ENCODE measurements at regions not wholly inside any gene's neighbourhood (a gene's known extent, or its start where the extent isn't known, plus 50 kb on each side); places are given as distances from the start of the nearest gene placed in this dataset.
"Not testable (repeated sequence)": the region's sequence is repeated elsewhere in the genome, so short reads cannot be mapped to it uniquely, and the experiment has no call there.

GRCh38 chr13:44750630-44751029, 174.5 kb upstream of the TSC22D1 start:
- no peaks in the 10 kb centered on the region for H3K4me1 Mint-ChIP-seq
- H3K27me3 Mint-ChIP-seq, result peaks cover 9% of the 10 kb centered on the region
- DNase-seq (ENCODE audit: low spot score in 2 of 2), result no peak
- H3K4me3 Mint-ChIP-seq, result no peak overlapping the region
- no peak overlapping the region for H3K27ac Mint-ChIP-seq
- no peaks in the 10 kb centered on the region for H3K36me3 Mint-ChIP-seq
- no peak for ATAC-seq (ENCODE audit: low read depth)
- no peaks in the 10 kb centered on the region for H3K9me3 Mint-ChIP-seq

- H3K4me1 Mint-ChIP-seq, result no peaks in the 10 kb centered on the region
- H3K27ac Mint-ChIP-seq, result no peak overlapping the region
- no peak overlapping the region for H3K4me3 Mint-ChIP-seq
- H3K27me3 Mint-ChIP-seq, result peaks cover 9% of the 10 kb centered on the region
- ATAC-seq (ENCODE audit: low read depth) (no peak), DNase-seq (ENCODE audit: low spot score in 2 of 2) (no peak)
- no peaks in the 10 kb centered on the region for H3K36me3 Mint-ChIP-seq
- no peaks in the 10 kb centered on the region for H3K9me3 Mint-ChIP-seq
These were observed 173.8 kb upstream of the TSC22D1 start for GRCh38 chr13:44749906-44750305.

GRCh38 chr13:44748439-44748838, 172.3 kb upstream of the TSC22D1 start:
- no peak overlapping the region for H3K4me3 Mint-ChIP-seq
- H3K27me3 Mint-ChIP-seq, result peaks cover 9% of the 10 kb centered on the region
- H3K9me3 Mint-ChIP-seq, result peaks cover 3% of the 10 kb centered on the region
- ATAC-seq (ENCODE audit: low read depth), result no peak
- H3K4me1 Mint-ChIP-seq, result no peaks in the 10 kb centered on the region
- no peak overlapping the region for H3K27ac Mint-ChIP-seq
- no peaks in the 10 kb centered on the region for H3K36me3 Mint-ChIP-seq
- no peak for DNase-seq (ENCODE audit: low spot score in 2 of 2)

- H3K4me1 Mint-ChIP-seq, result no peaks in the 10 kb centered on the region
- peaks cover 9% of the 10 kb centered on the region for H3K27me3 Mint-ChIP-seq
These were observed 171.0 kb upstream of the TSC22D1 start for GRCh38 chr13:44747179-44747578.

GRCh38 chr13:44746690-44747089, 170.6 kb upstream of the TSC22D1 start:
- H3K4me3 Mint-ChIP-seq, result no peak overlapping the region
- ATAC-seq (ENCODE audit: low read depth) (no peak), DNase-seq (ENCODE audit: low spot score in 2 of 2) (no peak)
- no peaks in the 10 kb centered on the region for H3K36me3 Mint-ChIP-seq
- peaks cover 9% of the 10 kb centered on the region for H3K27me3 Mint-ChIP-seq
- H3K9me3 Mint-ChIP-seq, result peaks cover 5% of the 10 kb centered on the region
- H3K27ac Mint-ChIP-seq, result no peak overlapping the region
- H3K4me1 Mint-ChIP-seq, result no peaks in the 10 kb centered on the region

More at GRCh38 chr13:44747179-44747578, 171.0 kb upstream of the TSC22D1 start:
- H3K36me3 Mint-ChIP-seq, result no peaks in the 10 kb centered on the region
- no peak for DNase-seq (ENCODE audit: low spot score in 2 of 2)
- H3K27ac Mint-ChIP-seq, result no peak overlapping the region
- ATAC-seq (ENCODE audit: low read depth), result no peak
- H3K9me3 Mint-ChIP-seq, result peaks cover 5% of the 10 kb centered on the region
- no peak overlapping the region for H3K4me3 Mint-ChIP-seq

GRCh38 chr13:44744880-44745633, 168.9 kb upstream of the TSC22D1 start:
- H3K27me3 Mint-ChIP-seq, result peaks cover 8% of the 10 kb centered on the region
- ATAC-seq (ENCODE audit: low read depth), result no peak
- no peak overlapping the region for H3K27ac Mint-ChIP-seq
- no peak overlapping the region for H3K4me3 Mint-ChIP-seq
- no peaks in the 10 kb centered on the region for H3K36me3 Mint-ChIP-seq
- no peaks in the 10 kb centered on the region for H3K4me1 Mint-ChIP-seq
- DNase-seq (ENCODE audit: low spot score in 2 of 2), result no peak
- peaks cover 5% of the 10 kb centered on the region for H3K9me3 Mint-ChIP-seq

- H3K4me3 Mint-ChIP-seq, result no peak overlapping the region
- DNase-seq (ENCODE audit: low spot score in 2 of 2) (no peak), ATAC-seq (ENCODE audit: low read depth) (no peak)
- peaks cover 5% of the 10 kb centered on the region for H3K27me3 Mint-ChIP-seq
- H3K27ac Mint-ChIP-seq, result no peak overlapping the region
- H3K36me3 Mint-ChIP-seq, result no peaks in the 10 kb centered on the region
- peaks cover 5% of the 10 kb centered on the region for H3K9me3 Mint-ChIP-seq
- no peaks in the 10 kb centered on the region for H3K4me1 Mint-ChIP-seq
These were observed 163.4 kb upstream of the TSC22D1 start for GRCh38 chr13:44739539-44739938.

GRCh38 chr13:44739120-44739519, 163.0 kb upstream of the TSC22D1 start:
- Mint-ChIP-seq H3K36me3 (no peaks in the 10 kb centered on the region), H3K4me3 (no peak overlapping the region), H3K27me3 (peaks cover 6% of the 10 kb centered on the region), H3K9me3 (peaks cover 5% of the 10 kb centered on the region), H3K4me1 (no peaks in the 10 kb centered on the region), H3K27ac (no peak overlapping the region)
- DNase-seq (ENCODE audit: low spot score in 2 of 2) (no peak), ATAC-seq (ENCODE audit: low read depth) (no peak)

- Mint-ChIP-seq H3K4me3 (no peak overlapping the region), H3K27me3 (peaks cover 6% of the 10 kb centered on the region), H3K27ac (no peak overlapping the region), H3K9me3 (peaks cover 1% of the 10 kb centered on the region), H3K36me3 (no peaks in the 10 kb centered on the region), H3K4me1 (no peaks in the 10 kb centered on the region)
- ATAC-seq (ENCODE audit: low read depth) (no peak), DNase-seq (ENCODE audit: low spot score in 2 of 2) (no peak)
These were observed 162.3 kb upstream of the TSC22D1 start for GRCh38 chr13:44738463-44738862.

- Mint-ChIP-seq H3K4me3 (no peak overlapping the region), H3K9me3 (peaks cover 2% of the 10 kb centered on the region), H3K4me1 (no peaks in the 10 kb centered on the region), H3K27ac (no peak overlapping the region), H3K27me3 (peaks cover 12% of the 10 kb centered on the region), H3K36me3 (no peaks in the 10 kb centered on the region)
- ATAC-seq (ENCODE audit: low read depth), result no peak
- no peak for DNase-seq (ENCODE audit: low spot score in 2 of 2)
These were observed 159.7 kb upstream of the TSC22D1 start for GRCh38 chr13:44735806-44736205.

- no peak for ATAC-seq (ENCODE audit: low read depth)
- H3K27ac Mint-ChIP-seq, result no peak overlapping the region
- H3K4me1 Mint-ChIP-seq, result no peaks in the 10 kb centered on the region
- peaks cover 2% of the 10 kb centered on the region for H3K9me3 Mint-ChIP-seq
- no peaks in the 10 kb centered on the region for H3K36me3 Mint-ChIP-seq
- DNase-seq (ENCODE audit: low spot score in 2 of 2), result no peak
- peaks cover 12% of the 10 kb centered on the region for H3K27me3 Mint-ChIP-seq
- H3K4me3 Mint-ChIP-seq, result no peak overlapping the region
These were observed 158.1 kb upstream of the TSC22D1 start for GRCh38 chr13:44734201-44734707.

GRCh38 chr13:44732503-44733098, 156.5 kb upstream of the TSC22D1 start:
- DNase-seq (ENCODE audit: low spot score in 2 of 2) (no peak), ATAC-seq (ENCODE audit: low read depth) (no peak)
- H3K4me1 Mint-ChIP-seq, result no peaks in the 10 kb centered on the region
- H3K27ac Mint-ChIP-seq, result no peak overlapping the region
- peaks cover 2% of the 10 kb centered on the region for H3K9me3 Mint-ChIP-seq
- H3K27me3 Mint-ChIP-seq, result peaks cover 11% of the 10 kb centered on the region
- no peak overlapping the region for H3K4me3 Mint-ChIP-seq
- H3K36me3 Mint-ChIP-seq, result no peaks in the 10 kb centered on the region

- DNase-seq (ENCODE audit: low spot score in 2 of 2) (no peak), ATAC-seq (ENCODE audit: low read depth) (no peak)
- peaks cover 2% of the 10 kb centered on the region for H3K9me3 Mint-ChIP-seq
- H3K4me3 Mint-ChIP-seq, result no peak overlapping the region
- H3K4me1 Mint-ChIP-seq, result no peaks in the 10 kb centered on the region
- H3K36me3 Mint-ChIP-seq, result no peaks in the 10 kb centered on the region
- H3K27me3 Mint-ChIP-seq, result peaks cover 10% of the 10 kb centered on the region
- H3K27ac Mint-ChIP-seq, result no peak overlapping the region
These were observed 154.7 kb upstream of the TSC22D1 start for GRCh38 chr13:44730851-44731250.

- Mint-ChIP-seq H3K4me1 (no peaks in the 10 kb centered on the region), H3K27ac (no peak overlapping the region), H3K4me3 (no peak overlapping the region), H3K9me3 (peaks cover 2% of the 10 kb centered on the region), H3K27me3 (peaks cover 10% of the 10 kb centered on the region), H3K36me3 (no peaks in the 10 kb centered on the region)
- DNase-seq (ENCODE audit: low spot score in 2 of 2) (no peak), ATAC-seq (ENCODE audit: low read depth) (no peak)
These were observed 154.0 kb upstream of the TSC22D1 start for GRCh38 chr13:44730099-44730498.

- H3K9me3 Mint-ChIP-seq; H3K4me1 Mint-ChIP-seq; DNase-seq (ENCODE audit: low spot score in 2 of 2); H3K4me3 Mint-ChIP-seq; H3K27me3 Mint-ChIP-seq; ATAC-seq (ENCODE audit: low read depth); H3K36me3 Mint-ChIP-seq; H3K27ac Mint-ChIP-seq: not testable (repeated sequence)
These were observed 151.5 kb upstream of the TSC22D1 start for GRCh38 chr13:44727591-44727990.
